ENCODE measurements at regions not wholly inside any gene's neighbourhood (a gene's known extent, or its start where the extent isn't known, plus 50 kb on each side); places are given as distances from the start of the nearest gene placed in this dataset.

DNA sequence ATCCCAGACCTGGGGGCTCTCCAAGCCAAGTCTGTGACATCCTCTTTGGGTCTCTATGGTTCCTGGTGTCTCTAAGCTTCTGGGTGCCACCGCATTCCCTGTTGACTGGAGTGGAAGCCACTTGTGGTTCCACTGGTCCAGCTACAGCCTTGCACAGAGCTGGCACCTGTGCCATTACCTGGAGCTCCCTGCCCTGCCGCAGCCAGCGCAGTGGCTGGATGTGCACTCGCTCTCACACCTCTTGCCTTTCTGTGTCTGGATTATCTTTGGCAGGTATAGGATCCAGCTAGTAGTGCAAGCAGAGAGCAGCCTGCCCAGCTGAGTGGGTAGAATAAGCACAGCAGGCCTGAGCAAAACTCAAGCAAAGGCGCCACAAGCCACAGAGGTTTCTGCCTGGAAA lies 1635.5 kb downstream of the OTOL1 start:
- TF ChIP-seq, protein P1, sequence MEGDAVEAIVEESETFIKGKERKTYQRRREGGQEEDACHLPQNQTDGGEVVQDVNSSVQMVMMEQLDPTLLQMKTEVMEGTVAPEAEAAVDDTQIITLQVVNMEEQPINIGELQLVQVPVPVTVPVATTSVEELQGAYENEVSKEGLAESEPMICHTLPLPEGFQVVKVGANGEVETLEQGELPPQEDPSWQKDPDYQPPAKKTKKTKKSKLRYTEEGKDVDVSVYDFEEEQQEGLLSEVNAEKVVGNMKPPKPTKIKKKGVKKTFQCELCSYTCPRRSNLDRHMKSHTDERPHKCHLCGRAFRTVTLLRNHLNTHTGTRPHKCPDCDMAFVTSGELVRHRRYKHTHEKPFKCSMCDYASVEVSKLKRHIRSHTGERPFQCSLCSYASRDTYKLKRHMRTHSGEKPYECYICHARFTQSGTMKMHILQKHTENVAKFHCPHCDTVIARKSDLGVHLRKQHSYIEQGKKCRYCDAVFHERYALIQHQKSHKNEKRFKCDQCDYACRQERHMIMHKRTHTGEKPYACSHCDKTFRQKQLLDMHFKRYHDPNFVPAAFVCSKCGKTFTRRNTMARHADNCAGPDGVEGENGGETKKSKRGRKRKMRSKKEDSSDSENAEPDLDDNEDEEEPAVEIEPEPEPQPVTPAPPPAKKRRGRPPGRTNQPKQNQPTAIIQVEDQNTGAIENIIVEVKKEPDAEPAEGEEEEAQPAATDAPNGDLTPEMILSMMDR (IDR thresholded peaks at IDR 0.05; ENCODE audit: poor library complexity), result no peak
- no peak for TF ChIP-seq EZH2phosphoT487 (IDR thresholded peaks at IDR 0.05; ENCODE audit: low read depth, severe bottlenecking, unreplicated experiment)

Measured in hepatocyte (in vitro differentiated cells).